ENCODE measurements at regions not wholly inside any gene's neighbourhood (a gene's known extent, or its start where the extent isn't known, plus 50 kb on each side); places are given as distances from the start of the nearest gene placed in this dataset.
"Not testable (repeated sequence)": the region's sequence is repeated elsewhere in the genome, so short reads cannot be mapped to it uniquely, and the experiment has no call there.

DNA sequence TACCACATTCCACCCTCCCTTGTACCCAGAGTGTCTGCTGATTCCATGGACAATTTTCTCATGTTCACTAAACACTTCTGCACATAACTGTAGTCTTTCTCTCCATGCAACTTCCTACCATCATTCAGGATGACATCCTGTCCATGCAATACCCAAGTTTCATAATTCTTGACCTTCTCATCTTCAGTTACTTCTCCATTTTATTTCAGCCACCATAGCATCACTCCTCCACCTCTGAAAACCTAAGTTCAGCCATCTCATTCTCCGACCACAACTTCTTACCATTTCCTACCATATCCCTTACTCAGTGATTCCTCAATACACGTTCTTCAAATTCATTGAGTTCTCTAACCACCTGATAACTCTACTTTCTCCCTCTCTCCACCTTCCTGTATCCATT, 216.5 kb upstream of the TENT5A start:
- no peak overlapping the region for H3K4me3 ChIP-seq (ENCODE audit: low read depth, low read length)
- H3K36me3 ChIP-seq (ENCODE audit: control insufficient read depth, insufficient read depth, low read length), result no peaks in the 10 kb centered on the region
- H3K27me3 ChIP-seq (ENCODE audit: control insufficient read depth, insufficient read depth, low read length), result no peaks in the 10 kb centered on the region
- no peak for DNase-seq (ENCODE audit: low read depth)
- TF ChIP-seq, protein P1, sequence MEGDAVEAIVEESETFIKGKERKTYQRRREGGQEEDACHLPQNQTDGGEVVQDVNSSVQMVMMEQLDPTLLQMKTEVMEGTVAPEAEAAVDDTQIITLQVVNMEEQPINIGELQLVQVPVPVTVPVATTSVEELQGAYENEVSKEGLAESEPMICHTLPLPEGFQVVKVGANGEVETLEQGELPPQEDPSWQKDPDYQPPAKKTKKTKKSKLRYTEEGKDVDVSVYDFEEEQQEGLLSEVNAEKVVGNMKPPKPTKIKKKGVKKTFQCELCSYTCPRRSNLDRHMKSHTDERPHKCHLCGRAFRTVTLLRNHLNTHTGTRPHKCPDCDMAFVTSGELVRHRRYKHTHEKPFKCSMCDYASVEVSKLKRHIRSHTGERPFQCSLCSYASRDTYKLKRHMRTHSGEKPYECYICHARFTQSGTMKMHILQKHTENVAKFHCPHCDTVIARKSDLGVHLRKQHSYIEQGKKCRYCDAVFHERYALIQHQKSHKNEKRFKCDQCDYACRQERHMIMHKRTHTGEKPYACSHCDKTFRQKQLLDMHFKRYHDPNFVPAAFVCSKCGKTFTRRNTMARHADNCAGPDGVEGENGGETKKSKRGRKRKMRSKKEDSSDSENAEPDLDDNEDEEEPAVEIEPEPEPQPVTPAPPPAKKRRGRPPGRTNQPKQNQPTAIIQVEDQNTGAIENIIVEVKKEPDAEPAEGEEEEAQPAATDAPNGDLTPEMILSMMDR (IDR thresholded peaks at IDR 0.05; ENCODE audit: insufficient read depth, low read length, poor library complexity, severe bottlenecking), result no peak

DNA sequence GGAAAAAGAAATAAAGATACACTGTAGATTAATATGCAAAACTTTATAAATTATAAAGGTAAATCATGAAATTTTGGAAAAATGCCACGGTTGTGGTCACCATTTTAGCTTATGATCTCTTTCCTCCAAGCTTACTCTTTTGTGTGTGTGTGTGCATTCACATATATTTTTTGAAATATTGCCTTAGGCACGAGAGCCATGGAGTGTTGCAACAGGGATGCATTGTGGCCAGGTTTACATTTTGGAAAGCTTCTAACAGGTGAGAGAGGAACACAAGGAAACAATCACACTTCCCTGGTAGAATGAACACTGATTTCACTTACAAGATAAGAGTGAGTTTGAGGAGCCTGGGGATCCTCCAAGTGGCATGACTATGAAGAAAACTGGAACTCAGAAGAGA, 214.5 kb upstream of the TENT5A start:
- Histone ChIP-seq H3K27me3 (ENCODE audit: control insufficient read depth, insufficient read depth, low read length) (no peaks in the 10 kb centered on the region), H3K36me3 (ENCODE audit: control insufficient read depth, insufficient read depth, low read length) (no peaks in the 10 kb centered on the region), H3K4me3 (ENCODE audit: low read depth, low read length) (no peak overlapping the region)
- DNase-seq (ENCODE audit: low read depth), result no peak
- TF ChIP-seq, protein P1 (IDR thresholded peaks at IDR 0.05; ENCODE audit: insufficient read depth, low read length, poor library complexity, severe bottlenecking), result no peak

DNA sequence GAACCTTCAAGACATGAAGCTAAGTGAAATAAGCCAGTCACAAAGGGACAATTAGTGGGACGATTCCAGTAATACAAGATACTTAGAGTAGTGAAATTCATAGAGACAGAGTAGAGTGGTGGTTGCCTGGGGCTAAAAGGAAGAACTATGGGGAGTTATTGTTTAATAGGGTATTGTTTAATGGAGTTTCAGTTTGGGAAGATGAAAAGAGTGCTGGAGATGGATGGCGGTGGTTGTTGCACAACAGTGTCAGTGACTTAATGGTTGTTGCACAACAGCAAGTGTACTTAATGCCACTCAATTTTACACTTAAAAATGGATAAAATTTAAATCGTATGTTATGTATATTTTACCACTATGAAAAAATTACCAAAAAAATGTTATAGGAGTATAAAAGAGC, 209.7 kb upstream of the TENT5A start:
- no peaks in the 10 kb centered on the region for H3K36me3 ChIP-seq (ENCODE audit: control insufficient read depth, insufficient read depth, low read length)
- TF ChIP-seq, protein P1 (IDR thresholded peaks at IDR 0.05; ENCODE audit: insufficient read depth, low read length, poor library complexity, severe bottlenecking), result no peak
- H3K4me3 ChIP-seq (ENCODE audit: low read depth, low read length), result no peak overlapping the region
- DNase-seq (ENCODE audit: low read depth), result no peak
- H3K27me3 ChIP-seq (ENCODE audit: control insufficient read depth, insufficient read depth, low read length), result no peaks in the 10 kb centered on the region

DNA sequence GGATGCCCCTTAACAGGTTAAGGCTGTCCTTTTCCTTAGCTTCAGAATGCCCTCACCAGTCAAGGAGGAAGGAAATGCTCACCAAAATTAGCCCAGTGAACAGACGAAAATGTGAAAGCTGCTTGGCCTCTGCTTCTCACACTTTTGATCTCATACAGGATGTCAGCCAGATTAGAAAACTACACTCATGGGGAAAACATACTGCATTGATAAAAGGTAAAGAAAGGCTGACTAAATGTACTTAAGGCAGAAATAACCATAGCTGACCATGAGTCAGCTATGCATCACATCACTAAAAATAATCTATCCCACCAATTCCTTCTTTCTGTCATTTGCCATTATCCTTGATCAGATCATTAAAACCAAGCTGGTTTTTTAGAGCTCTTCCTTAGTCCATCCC, 198.4 kb upstream of the TENT5A start:
- TF ChIP-seq, protein P1 (IDR thresholded peaks at IDR 0.05; ENCODE audit: insufficient read depth, low read length, poor library complexity, severe bottlenecking), result no peak
- no peak for DNase-seq (ENCODE audit: low read depth)
- Histone ChIP-seq H3K36me3 (ENCODE audit: control insufficient read depth, insufficient read depth, low read length) (no peaks in the 10 kb centered on the region), H3K4me3 (ENCODE audit: low read depth, low read length) (no peak overlapping the region), H3K27me3 (ENCODE audit: control insufficient read depth, insufficient read depth, low read length) (no peaks in the 10 kb centered on the region)

DNA sequence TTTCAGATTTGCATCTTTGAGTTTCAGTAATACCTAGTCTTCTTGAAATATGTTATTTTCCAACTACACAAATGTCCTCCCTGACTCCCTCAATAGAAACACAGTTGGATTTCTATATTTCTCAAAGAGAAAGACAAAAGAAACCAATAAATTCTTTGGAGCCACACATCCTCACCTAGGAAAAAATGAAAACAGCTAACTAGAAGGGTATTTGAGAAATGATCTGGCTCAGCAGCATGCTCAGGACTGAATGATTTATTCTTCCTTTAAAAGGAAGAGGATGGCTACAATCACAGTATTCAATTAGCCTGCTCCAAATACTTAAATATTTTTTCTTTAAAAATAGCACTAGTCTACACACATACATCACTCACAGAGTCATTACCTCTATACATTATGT, 196.4 kb upstream of the TENT5A start:
- Histone ChIP-seq H3K27me3 (ENCODE audit: control insufficient read depth, insufficient read depth, low read length) (no peaks in the 10 kb centered on the region), H3K36me3 (ENCODE audit: control insufficient read depth, insufficient read depth, low read length) (no peaks in the 10 kb centered on the region), H3K4me3 (ENCODE audit: low read depth, low read length) (no peak overlapping the region)
- TF ChIP-seq, protein P1 (IDR thresholded peaks at IDR 0.05; ENCODE audit: insufficient read depth, low read length, poor library complexity, severe bottlenecking), result no peak
- no peak for DNase-seq (ENCODE audit: low read depth)

DNA sequence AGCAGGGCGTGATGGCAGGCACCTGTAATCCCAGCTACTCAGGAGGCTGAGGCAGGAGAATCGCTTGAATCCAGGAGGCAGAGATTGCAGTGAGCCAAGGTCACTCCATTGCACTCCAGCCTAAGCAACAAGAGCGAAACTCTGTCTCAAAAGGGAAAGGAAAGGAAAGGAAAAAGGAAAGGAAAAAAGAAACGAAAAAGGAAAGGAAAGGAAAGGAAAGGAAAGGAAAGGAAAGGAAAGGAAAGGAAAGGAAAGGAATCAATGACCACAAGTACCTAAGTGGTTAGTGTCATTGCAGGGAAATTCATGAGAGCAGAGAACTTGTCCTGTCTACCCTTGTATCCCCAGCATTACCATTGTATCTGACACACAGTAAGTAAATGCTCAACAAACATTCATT, 195.7 kb upstream of the TENT5A start:
- not testable (repeated sequence) for H3K27me3 ChIP-seq (ENCODE audit: control insufficient read depth, insufficient read depth, low read length); H3K36me3 ChIP-seq (ENCODE audit: control insufficient read depth, insufficient read depth, low read length); DNase-seq (ENCODE audit: low read depth); H3K4me3 ChIP-seq (ENCODE audit: low read depth, low read length)
